ENCODE measurements at regions not wholly inside any gene's neighbourhood (a gene's known extent, or its start where the extent isn't known, plus 50 kb on each side); places are given as distances from the start of the nearest gene placed in this dataset.

DNA sequence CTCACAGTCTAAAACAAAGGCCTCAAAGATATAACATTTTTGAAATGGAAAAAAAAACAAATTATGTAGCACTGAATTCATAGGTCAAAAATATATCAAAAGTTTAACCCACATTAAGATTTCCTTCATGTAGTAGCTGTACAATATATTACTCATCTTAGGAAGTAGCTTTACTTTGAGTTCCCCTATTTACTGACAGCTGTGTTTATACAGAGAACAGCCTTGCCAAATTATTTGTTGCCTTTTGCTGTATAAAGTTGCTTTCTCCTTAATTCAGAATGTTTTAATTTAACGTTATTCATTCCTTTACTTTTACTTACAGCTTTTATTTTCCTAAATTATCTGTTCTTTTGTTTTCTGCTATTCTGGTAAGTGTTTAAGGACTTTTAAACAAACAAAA is 181.0 kb downstream of the COL12A1 start:
- TF ChIP-seq JUND (IDR thresholded peaks at IDR 0.05; ENCODE audit: borderline replicate concordance, low read depth, low read length) (no peak), JUND (tag; IDR thresholded peaks at IDR 0.05; ENCODE audit: borderline replicate concordance, low read depth, low read length) (no peak), POLR2AphosphoS5 (IDR thresholded peaks at IDR 0.05; ENCODE audit: control insufficient read depth, insufficient read depth, low read depth, low read length) (no peak), BHLHE40 (IDR thresholded peaks at IDR 0.05; ENCODE audit: low read length) (no peak), MAFK (IDR thresholded peaks at IDR 0.05; ENCODE audit: low read length) (no peak), EP300 (IDR thresholded peaks at IDR 0.05; ENCODE audit: low read length) (no peak), KDM1A (IDR thresholded peaks at IDR 0.05) (no peak)
- TF ChIP-seq, protein P1, sequence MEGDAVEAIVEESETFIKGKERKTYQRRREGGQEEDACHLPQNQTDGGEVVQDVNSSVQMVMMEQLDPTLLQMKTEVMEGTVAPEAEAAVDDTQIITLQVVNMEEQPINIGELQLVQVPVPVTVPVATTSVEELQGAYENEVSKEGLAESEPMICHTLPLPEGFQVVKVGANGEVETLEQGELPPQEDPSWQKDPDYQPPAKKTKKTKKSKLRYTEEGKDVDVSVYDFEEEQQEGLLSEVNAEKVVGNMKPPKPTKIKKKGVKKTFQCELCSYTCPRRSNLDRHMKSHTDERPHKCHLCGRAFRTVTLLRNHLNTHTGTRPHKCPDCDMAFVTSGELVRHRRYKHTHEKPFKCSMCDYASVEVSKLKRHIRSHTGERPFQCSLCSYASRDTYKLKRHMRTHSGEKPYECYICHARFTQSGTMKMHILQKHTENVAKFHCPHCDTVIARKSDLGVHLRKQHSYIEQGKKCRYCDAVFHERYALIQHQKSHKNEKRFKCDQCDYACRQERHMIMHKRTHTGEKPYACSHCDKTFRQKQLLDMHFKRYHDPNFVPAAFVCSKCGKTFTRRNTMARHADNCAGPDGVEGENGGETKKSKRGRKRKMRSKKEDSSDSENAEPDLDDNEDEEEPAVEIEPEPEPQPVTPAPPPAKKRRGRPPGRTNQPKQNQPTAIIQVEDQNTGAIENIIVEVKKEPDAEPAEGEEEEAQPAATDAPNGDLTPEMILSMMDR (IDR thresholded peaks at IDR 0.05 in 2 of 3, conservative IDR thresholded peaks at IDR 0.05 in 1 of 3; ENCODE audit: insufficient read depth in 2 of 3, low read depth in 1 of 3, low read length in 3 of 3) = no peak

Measured in K562 (cell line).